Uterus (tissue), 3 donors: ENCODE measurements at regions not wholly inside any gene's neighbourhood (a gene's known extent, or its start where the extent isn't known, plus 50 kb on each side); places are given as distances from the start of the nearest gene placed in this dataset.

Source experiments
- DNase-seq, 2 donors: peaks; one replicate each; pipeline ENCODE4 v3.0.0-alpha.2; 2019 to 2020
- H3K27ac ChIP-seq, 2 donors: fragments of 200-600 bp; sonication (generic); 1 replicate in 1 of 2; 2 replicates in 1 of 2; pipeline ENCODE4 v1.5.1; 2016 to 2018
- H3K27me3 ChIP-seq, 2 donors: fragments of 200-600 bp; sonication (generic); one replicate each; pipeline ENCODE4 v1.5.1; 2018 to 2019; ENCODE audit warnings: control low read depth in 1 of 2
- H3K36me3 ChIP-seq, 2 donors: fragments of 200-600 bp; sonication (generic); one replicate each; pipeline ENCODE4 v1.5.1; 2019; ENCODE audit warnings: control low read depth in 1 of 2
- H3K4me1 ChIP-seq, 2 donors: fragments of 200-600 bp; sonication (generic); one replicate each; pipeline ENCODE4 v1.5.1; 2018 to 2019; ENCODE audit warnings: control low read depth in 1 of 2
- H3K4me3 ChIP-seq, 2 donors: fragments of 200-600 bp; sonication (generic); 1 replicate in 1 of 2; 2 replicates in 1 of 2; pipeline ENCODE4 v1.5.1; 2018 to 2019; ENCODE audit warnings: mild to moderate bottlenecking in 1 of 2
- H3K9me3 ChIP-seq, 2 donors: fragments of 200-600 bp; sonication (generic); one replicate each; pipeline ENCODE4 v1.5.1; 2019; ENCODE audit warnings: control low read depth in 1 of 2
- CTCF ChIP-seq, 4 experiments: fragments of 200-600 bp in 2 of 4; fragments of 450-650 bp in 2 of 4; sonication (generic) in 2 of 4; IDR thresholded peaks; one replicate each; pipeline ENCODE4 v1.5.1; 2016 to 2019; ENCODE audit warnings: antibody characterized with exemption in 4 of 4, mild to moderate bottlenecking in 2 of 4, moderate library complexity in 1 of 4
- POLR2A ChIP-seq, 2 donors: fragments of 450-650 bp; IDR thresholded peaks; one replicate each; pipeline ENCODE4 v1.6.1; 2016; ENCODE audit warnings: antibody characterized with exemption in 2 of 2, mild to moderate bottlenecking in 1 of 2, moderate library complexity in 1 of 2
- intact Hi-C: fragments of 100-400 bp; cut with DNase I; formaldehyde crosslinking; loops from one replicate; pipeline ENCODE4 v1.15.1; 2023; ENCODE audit warnings: low total_unique reads
- donor health status: DM: yes; HTN: yes; CAD: no.

- Histone ChIP-seq H3K27me3 (no peaks in the 10 kb centered on the region), H3K4me1 (no peaks in the 10 kb centered on the region), H3K9me3 (no peaks in the 10 kb centered on the region), H3K4me3 (no peak overlapping the region), H3K27ac (no peak overlapping the region), H3K36me3 (no peaks in the 10 kb centered on the region)
- no peak for DNase-seq
- intact Hi-C loops = no loop called here
- TF ChIP-seq CTCF (IDR thresholded peaks at IDR 0.05) (no peak), POLR2A (IDR thresholded peaks at IDR 0.05) (no peak)
Observed at GRCh38 chr12:24759155-24759554, 189.7 kb downstream of the BCAT1 start.

- Histone ChIP-seq H3K4me1 (no peaks in the 10 kb centered on the region), H3K27ac (no peak overlapping the region), H3K9me3 (no peaks in the 10 kb centered on the region), H3K27me3 (no peaks in the 10 kb centered on the region), H3K36me3 (no peaks in the 10 kb centered on the region), H3K4me3 (no peak overlapping the region)
- intact Hi-C loops = no loop called here
- TF ChIP-seq CTCF (IDR thresholded peaks at IDR 0.05) = no peak
- TF ChIP-seq POLR2A (IDR thresholded peaks at IDR 0.05) = no peak
- DNase-seq = no peak
Observed at GRCh38 chr12:24756479-24757024, 192.3 kb downstream of the BCAT1 start.

GRCh38 chr12:24754690-24755638 is 193.9 kb downstream of the BCAT1 start:
- DNase-seq = no peak
- H3K36me3 ChIP-seq = no peaks in the 10 kb centered on the region
- no peaks in the 10 kb centered on the region for H3K27me3 ChIP-seq
- no peak overlapping the region for H3K27ac ChIP-seq
- H3K9me3 ChIP-seq = no peaks in the 10 kb centered on the region
- intact Hi-C loops = no loop called here
- no peak for TF ChIP-seq POLR2A (IDR thresholded peaks at IDR 0.05)
- TF ChIP-seq CTCF (IDR thresholded peaks at IDR 0.05) = no peak
- H3K4me3 ChIP-seq = no peak overlapping the region
- H3K4me1 ChIP-seq = no peaks in the 10 kb centered on the region

- Histone ChIP-seq H3K36me3 (no peaks in the 10 kb centered on the region), H3K27ac (no peak overlapping the region), H3K4me1 (no peaks in the 10 kb centered on the region), H3K4me3 (no peak overlapping the region), H3K9me3 (no peaks in the 10 kb centered on the region), H3K27me3 (no peaks in the 10 kb centered on the region)
- no peak for DNase-seq
- intact Hi-C loops = no loop called here
- TF ChIP-seq POLR2A (IDR thresholded peaks at IDR 0.05) (no peak), CTCF (IDR thresholded peaks at IDR 0.05) (no peak)
Observed at GRCh38 chr12:24752763-24753462, 196.0 kb downstream of the BCAT1 start.

- Histone ChIP-seq H3K4me1 (no peaks in the 10 kb centered on the region), H3K9me3 (no peaks in the 10 kb centered on the region), H3K36me3 (no peaks in the 10 kb centered on the region), H3K4me3 (no peak overlapping the region), H3K27me3 (no peaks in the 10 kb centered on the region), H3K27ac (no peak overlapping the region)
- TF ChIP-seq CTCF (IDR thresholded peaks at IDR 0.05) (no peak), POLR2A (IDR thresholded peaks at IDR 0.05) (no peak)
- intact Hi-C loops = no loop called here
- no peak for DNase-seq
Observed at GRCh38 chr12:24751181-24751580, 197.7 kb downstream of the BCAT1 start.
